ENCODE measurements at regions not wholly inside any gene's neighbourhood (a gene's known extent, or its start where the extent isn't known, plus 50 kb on each side); places are given as distances from the start of the nearest gene placed in this dataset.

DNA sequence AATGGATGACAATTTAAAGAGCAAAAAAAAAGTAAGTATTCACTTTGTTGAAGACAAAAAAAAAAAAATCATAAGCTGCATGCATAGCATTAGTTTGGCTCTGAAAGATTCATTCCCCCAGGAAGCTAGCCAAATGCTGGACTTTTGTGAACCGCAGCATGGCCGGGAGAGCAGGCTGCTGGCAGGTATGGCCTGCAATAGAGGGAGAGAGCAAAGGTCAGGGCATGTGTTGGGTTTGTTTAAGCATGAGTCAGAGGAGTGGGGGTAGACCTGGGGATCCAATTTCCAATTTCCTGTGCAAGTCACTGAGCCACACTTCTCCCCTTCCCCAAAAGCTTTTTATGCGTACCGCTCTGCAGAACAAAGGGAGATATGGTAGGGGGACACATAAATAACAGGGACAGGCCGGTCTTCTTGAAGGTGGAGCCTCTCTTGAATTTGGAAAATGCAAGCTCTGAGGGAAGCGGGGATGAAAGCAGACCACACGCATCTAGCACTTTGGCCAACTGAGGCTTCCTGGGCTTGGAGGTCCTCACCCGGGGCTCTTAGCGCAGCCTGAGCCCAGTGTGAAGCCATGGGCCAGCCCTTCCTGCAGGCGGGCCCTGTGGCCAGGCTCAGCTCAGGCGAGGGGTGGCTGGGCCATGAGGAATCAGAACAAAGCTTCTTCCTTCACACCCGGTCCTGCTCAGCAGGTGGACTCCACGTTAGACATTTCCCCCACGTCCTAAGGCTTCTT lies 171.1 kb downstream of the TOMM20 start (continued):
- no peak; the same call in 1 of the 2 replicates for TF ChIP-seq ZNF460 (CRISPR knock-in tag; IDR thresholded peaks at IDR 0.05; ENCODE audit: borderline replicate concordance)
- no peak for TF ChIP-seq RFX5 (IDR thresholded peaks at IDR 0.05; ENCODE audit: low read depth, low read length)
- no peak for TF ChIP-seq SP2 (CRISPR knock-in tag; IDR thresholded peaks at IDR 0.05)
- TF ChIP-seq, protein P1, sequence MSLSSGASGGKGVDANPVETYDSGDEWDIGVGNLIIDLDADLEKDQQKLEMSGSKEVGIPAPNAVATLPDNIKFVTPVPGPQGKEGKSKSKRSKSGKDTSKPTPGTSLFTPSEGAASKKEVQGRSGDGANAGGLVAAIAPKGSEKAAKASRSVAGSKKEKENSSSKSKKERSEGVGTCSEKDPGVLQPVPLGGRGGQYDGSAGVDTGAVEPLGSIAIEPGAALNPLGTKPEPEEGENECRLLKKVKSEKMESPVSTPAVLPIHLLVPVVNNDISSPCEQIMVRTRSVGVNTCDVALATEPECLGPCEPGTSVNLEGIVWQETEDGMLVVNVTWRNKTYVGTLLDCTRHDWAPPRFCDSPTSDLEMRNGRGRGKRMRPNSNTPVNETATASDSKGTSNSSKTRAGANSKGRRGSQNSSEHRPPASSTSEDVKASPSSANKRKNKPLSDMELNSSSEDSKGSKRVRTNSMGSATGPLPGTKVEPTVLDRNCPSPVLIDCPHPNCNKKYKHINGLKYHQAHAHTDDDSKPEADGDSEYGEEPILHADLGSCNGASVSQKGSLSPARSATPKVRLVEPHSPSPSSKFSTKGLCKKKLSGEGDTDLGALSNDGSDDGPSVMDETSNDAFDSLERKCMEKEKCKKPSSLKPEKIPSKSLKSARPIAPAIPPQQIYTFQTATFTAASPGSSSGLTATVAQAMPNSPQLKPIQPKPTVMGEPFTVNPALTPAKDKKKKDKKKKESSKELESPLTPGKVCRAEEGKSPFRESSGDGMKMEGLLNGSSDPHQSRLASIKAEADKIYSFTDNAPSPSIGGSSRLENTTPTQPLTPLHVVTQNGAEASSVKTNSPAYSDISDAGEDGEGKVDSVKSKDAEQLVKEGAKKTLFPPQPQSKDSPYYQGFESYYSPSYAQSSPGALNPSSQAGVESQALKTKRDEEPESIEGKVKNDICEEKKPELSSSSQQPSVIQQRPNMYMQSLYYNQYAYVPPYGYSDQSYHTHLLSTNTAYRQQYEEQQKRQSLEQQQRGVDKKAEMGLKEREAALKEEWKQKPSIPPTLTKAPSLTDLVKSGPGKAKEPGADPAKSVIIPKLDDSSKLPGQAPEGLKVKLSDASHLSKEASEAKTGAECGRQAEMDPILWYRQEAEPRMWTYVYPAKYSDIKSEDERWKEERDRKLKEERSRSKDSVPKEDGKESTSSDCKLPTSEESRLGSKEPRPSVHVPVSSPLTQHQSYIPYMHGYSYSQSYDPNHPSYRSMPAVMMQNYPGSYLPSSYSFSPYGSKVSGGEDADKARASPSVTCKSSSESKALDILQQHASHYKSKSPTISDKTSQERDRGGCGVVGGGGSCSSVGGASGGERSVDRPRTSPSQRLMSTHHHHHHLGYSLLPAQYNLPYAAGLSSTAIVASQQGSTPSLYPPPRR (CRISPR knock-in tag; IDR thresholded peaks at IDR 0.05; ENCODE audit: borderline replicate concordance) = peak; percentile 91
- TF ChIP-seq ZNF329 (CRISPR knock-in tag; IDR thresholded peaks at IDR 0.05; ENCODE audit: low read depth) = peak; percentile 89
- TF ChIP-seq GATA4 (IDR thresholded peaks at IDR 0.05; ENCODE audit: borderline replicate concordance, low read depth) = peak; percentile 92
- TF ChIP-seq, protein P2, sequence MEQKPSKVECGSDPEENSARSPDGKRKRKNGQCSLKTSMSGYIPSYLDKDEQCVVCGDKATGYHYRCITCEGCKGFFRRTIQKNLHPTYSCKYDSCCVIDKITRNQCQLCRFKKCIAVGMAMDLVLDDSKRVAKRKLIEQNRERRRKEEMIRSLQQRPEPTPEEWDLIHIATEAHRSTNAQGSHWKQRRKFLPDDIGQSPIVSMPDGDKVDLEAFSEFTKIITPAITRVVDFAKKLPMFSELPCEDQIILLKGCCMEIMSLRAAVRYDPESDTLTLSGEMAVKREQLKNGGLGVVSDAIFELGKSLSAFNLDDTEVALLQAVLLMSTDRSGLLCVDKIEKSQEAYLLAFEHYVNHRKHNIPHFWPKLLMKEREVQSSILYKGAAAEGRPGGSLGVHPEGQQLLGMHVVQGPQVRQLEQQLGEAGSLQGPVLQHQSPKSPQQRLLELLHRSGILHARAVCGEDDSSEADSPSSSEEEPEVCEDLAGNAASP (CRISPR knock-in tag; IDR thresholded peaks at IDR 0.05; ENCODE audit: borderline replicate concordance) = peak; percentile 84
- TF ChIP-seq, protein P3, sequence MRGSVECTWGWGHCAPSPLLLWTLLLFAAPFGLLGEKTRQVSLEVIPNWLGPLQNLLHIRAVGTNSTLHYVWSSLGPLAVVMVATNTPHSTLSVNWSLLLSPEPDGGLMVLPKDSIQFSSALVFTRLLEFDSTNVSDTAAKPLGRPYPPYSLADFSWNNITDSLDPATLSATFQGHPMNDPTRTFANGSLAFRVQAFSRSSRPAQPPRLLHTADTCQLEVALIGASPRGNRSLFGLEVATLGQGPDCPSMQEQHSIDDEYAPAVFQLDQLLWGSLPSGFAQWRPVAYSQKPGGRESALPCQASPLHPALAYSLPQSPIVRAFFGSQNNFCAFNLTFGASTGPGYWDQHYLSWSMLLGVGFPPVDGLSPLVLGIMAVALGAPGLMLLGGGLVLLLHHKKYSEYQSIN (CRISPR knock-in tag; IDR thresholded peaks at IDR 0.05; ENCODE audit: borderline replicate concordance) = peak; percentile 61; the same call in 1 of the 2 replicates
- TF ChIP-seq, protein P4, sequence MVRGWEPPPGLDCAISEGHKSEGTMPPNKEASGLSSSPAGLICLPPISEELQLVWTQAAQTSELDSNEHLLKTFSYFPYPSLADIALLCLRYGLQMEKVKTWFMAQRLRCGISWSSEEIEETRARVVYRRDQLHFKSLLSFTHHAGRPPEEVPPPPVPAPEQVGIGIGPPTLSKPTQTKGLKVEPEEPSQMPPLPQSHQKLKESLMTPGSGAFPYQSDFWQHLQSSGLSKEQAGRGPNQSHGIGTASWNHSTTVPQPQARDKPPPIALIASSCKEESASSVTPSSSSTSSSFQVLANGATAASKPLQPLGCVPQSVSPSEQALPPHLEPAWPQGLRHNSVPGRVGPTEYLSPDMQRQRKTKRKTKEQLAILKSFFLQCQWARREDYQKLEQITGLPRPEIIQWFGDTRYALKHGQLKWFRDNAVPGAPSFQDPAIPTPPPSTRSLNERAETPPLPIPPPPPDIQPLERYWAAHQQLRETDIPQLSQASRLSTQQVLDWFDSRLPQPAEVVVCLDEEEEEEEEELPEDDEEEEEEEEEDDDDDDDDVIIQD (CRISPR knock-in tag; IDR thresholded peaks at IDR 0.05; ENCODE audit: low read depth) = peak; percentile 78; the same call in 1 of the 2 replicates
- TF ChIP-seq, protein P5, sequence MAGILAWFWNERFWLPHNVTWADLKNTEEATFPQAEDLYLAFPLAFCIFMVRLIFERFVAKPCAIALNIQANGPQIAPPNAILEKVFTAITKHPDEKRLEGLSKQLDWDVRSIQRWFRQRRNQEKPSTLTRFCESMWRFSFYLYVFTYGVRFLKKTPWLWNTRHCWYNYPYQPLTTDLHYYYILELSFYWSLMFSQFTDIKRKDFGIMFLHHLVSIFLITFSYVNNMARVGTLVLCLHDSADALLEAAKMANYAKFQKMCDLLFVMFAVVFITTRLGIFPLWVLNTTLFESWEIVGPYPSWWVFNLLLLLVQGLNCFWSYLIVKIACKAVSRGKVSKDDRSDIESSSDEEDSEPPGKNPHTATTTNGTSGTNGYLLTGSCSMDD (CRISPR knock-in tag; IDR thresholded peaks at IDR 0.05) = no peak
- peak; percentile 58; the same call in 1 of the 2 replicates for TF ChIP-seq ELF4 (CRISPR knock-in tag; IDR thresholded peaks at IDR 0.05; ENCODE audit: borderline replicate concordance)
- peak; percentile 45; the same call in 1 of the 2 replicates for TF ChIP-seq YEATS2 (CRISPR knock-in tag; IDR thresholded peaks at IDR 0.05; ENCODE audit: borderline replicate concordance)
- no peak for TF ChIP-seq SRSF4 (IDR thresholded peaks at IDR 0.05; ENCODE audit: low read depth, low read length, poor library complexity, severe bottlenecking)
- no peak for TF ChIP-seq PLRG1 (conservative IDR thresholded peaks at IDR 0.05)
- TF ChIP-seq, protein P6, sequence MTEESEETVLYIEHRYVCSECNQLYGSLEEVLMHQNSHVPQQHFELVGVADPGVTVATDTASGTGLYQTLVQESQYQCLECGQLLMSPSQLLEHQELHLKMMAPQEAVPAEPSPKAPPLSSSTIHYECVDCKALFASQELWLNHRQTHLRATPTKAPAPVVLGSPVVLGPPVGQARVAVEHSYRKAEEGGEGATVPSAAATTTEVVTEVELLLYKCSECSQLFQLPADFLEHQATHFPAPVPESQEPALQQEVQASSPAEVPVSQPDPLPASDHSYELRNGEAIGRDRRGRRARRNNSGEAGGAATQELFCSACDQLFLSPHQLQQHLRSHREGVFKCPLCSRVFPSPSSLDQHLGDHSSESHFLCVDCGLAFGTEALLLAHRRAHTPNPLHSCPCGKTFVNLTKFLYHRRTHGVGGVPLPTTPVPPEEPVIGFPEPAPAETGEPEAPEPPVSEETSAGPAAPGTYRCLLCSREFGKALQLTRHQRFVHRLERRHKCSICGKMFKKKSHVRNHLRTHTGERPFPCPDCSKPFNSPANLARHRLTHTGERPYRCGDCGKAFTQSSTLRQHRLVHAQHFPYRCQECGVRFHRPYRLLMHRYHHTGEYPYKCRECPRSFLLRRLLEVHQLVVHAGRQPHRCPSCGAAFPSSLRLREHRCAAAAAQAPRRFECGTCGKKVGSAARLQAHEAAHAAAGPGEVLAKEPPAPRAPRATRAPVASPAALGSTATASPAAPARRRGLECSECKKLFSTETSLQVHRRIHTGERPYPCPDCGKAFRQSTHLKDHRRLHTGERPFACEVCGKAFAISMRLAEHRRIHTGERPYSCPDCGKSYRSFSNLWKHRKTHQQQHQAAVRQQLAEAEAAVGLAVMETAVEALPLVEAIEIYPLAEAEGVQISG (CRISPR knock-in tag; IDR thresholded peaks at IDR 0.05) = peak; percentile 65
